GM12872 (cell line): ENCODE measurements at regions not wholly inside any gene's neighbourhood (a gene's known extent, or its start where the extent isn't known, plus 50 kb on each side); places are given as distances from the start of the nearest gene placed in this dataset.

Experiments
- TF ChIP-seq, protein P1 (sequence below): IDR thresholded peaks from 3 replicates; pipeline ENCODE4 v1.5.1; 2011; ENCODE audit warnings: low read depth, mild to moderate bottlenecking, low read length, moderate library complexity; ENCODE audit not compliant: insufficient read depth

DNA sequence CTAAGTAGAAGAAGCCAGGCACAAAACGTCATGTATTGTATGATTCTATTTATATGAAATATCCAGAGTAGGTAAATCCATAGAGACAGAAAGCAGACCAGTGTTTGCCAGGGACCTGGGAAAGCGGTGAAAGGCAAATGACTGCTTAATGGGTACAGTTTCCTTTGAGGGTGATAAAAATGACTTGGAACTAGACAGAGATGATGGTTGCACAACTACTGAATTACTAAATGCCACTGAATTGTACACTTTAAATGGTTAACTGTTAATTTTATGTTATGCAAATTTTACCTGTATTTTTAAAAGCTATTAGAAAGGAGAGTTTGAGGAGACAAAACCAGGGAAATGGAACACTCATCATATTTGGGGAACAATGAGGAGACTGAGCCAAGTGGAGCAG is 61.8 kb upstream of the USP47 start:
- TF ChIP-seq, protein P1, sequence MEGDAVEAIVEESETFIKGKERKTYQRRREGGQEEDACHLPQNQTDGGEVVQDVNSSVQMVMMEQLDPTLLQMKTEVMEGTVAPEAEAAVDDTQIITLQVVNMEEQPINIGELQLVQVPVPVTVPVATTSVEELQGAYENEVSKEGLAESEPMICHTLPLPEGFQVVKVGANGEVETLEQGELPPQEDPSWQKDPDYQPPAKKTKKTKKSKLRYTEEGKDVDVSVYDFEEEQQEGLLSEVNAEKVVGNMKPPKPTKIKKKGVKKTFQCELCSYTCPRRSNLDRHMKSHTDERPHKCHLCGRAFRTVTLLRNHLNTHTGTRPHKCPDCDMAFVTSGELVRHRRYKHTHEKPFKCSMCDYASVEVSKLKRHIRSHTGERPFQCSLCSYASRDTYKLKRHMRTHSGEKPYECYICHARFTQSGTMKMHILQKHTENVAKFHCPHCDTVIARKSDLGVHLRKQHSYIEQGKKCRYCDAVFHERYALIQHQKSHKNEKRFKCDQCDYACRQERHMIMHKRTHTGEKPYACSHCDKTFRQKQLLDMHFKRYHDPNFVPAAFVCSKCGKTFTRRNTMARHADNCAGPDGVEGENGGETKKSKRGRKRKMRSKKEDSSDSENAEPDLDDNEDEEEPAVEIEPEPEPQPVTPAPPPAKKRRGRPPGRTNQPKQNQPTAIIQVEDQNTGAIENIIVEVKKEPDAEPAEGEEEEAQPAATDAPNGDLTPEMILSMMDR, result no peak

DNA sequence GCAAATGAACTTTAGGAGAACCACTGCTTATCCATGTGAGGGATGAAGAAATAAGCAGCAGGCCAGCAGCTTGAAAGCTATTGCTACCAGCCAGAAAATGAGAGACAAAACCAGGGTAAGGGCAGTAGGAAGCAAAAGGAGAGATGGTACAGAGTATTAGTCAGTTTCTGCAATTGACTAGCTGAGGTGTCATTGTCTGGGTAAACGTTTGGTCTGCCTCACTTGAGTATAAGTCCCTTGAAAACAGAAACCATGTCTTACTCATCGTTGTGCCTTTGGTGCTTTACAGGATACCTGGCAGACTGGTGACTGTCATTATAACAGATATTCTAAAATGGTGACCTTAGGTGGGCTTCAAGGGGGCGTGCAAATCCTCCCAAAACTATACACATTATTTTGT is 63.9 kb upstream of the USP47 start:
- TF ChIP-seq, protein P1, result no peak

DNA sequence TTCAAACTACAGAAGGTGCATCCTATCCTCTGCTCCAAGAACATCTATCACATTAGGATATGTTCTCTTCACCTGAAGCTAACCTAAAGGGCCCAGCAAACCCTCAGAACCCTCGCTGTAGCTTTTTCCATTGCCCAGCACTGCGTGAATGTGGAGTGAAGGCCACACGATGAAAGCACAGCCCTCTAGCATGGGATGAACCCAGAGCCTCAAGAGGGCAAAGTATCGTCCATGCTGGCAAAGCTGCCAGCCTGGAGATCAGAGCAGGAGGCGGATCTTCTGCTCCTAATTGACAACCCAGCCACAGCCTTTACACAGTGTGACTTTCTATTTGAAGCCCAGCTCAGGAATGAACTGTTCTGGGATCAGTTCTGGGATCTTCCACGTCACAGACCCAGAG is 65.1 kb upstream of the USP47 start:
- TF ChIP-seq, protein P1, result no peak

DNA sequence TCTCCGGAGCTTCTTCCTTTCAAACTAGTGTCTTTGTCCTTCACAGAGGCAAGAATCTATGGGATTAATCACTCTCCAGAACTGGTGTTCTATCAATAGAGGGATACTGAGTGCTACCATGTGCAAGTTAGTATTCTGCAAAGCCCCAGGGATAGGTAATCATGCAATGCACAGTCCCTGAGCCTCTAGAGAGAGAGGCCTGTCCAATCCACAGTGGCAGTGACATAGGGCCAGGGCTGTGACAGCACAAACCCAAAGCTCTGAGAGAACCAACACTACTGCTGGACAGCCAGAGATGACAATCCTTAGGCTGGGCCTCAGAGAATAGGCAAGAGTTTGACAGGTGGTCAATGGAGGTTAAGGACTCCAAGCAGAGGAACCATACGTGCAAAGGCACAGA is 66.8 kb upstream of the USP47 start:
- TF ChIP-seq, protein P1, result no peak

DNA sequence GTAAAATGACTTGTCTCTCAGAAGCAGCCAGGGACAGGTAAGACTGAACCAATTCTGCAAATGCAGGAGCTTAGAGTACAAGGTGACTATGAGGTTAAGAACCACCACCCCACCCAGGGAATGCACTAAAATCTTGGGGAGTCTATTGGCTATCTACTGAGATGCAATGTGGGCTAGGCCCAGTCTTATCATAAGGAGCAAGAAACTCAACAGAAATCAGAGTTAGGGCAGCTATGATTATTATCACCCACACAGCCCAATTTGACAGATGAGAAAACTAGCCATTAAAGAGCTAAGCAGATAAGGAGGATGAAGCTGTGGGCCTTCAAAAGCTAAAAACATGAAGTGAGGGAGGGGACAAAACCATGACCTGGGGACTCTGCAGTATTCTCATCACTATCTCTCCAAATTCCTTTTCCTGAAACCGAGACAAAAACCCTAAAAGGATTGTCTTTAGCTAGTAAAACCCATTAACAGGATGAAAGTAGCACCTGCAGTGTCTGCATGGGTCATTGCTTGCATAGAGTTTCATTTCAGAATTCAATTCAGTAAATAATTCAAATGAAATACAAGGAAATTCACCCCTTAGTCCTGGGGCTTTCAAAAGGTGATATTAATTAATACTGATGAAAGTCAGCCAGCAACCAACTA is 68.8 kb upstream of the USP47 start:
- TF ChIP-seq, protein P1, result no peak

DNA sequence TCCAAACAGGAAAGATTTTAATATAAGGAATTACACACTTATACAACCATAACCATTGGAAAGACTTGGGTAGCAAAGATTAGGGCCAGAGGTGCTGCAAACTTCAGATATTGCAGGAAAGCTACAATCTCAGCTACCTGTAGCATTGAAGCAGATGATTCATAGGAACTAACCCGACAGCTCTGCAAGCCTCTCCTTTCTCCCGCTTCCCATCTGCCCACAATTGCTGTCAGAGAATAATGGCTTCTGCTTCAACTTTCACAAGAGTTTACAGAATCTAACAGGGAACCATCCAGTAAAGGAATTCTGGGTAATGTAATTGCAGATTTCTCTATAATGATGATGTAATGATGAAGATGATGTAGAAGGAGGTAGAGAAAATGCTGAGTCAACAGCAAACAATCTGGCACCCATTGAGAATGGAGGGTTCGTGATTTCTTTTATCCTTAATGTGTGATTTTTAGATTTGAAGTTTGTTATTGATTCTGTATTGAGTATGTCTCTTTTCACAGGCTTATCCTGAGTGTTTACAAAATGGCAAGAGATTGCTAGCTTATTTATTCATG is 70.8 kb upstream of the USP47 start:
- TF ChIP-seq, protein P1, result no peak

DNA sequence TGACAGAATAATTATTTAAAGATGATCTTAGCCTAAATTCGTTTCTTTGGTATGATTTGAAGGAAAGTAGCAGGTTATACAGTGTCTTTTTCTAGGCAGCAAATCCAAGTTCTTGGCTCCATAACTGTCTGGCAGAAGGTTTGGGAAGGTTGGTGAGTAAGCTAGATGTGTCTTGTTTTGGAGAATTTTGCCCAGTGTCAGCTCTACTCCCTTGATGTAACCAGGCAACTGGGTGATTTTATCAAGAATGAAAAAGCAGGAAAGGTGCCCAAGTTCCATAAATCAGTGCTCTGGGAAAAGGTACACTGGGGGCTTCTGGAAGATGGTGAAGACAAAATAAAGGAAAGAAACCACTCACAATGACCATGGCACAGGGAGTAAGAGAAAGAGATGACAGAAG is 71.5 kb upstream of the USP47 start:
- TF ChIP-seq, protein P1, result no peak

DNA sequence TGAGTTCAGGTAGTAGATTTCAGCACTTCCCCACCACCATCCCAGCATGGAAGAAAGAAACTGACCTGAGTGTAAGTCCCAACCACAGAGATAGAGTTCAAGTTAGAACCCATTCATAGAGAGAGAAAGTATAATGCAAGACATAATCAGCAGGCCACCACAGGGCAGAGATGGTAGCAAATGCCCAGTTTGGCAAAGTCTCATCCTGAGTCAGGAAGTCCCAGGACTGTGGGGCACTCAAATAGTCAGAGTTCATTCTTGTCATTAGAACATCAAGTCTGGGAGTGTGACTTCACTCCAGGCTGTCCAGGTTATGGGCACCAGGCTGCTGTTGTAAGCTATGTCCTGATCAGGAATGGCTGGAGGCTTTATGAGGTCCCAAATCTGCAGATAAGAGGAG is 72.0 kb upstream of the USP47 start:
- TF ChIP-seq, protein P1, result no peak
